Mesothelial cell of epicardium (in vitro differentiated cells): ENCODE measurements at regions not wholly inside any gene's neighbourhood (a gene's known extent, or its start where the extent isn't known, plus 50 kb on each side); places are given as distances from the start of the nearest gene placed in this dataset.

Experiments
- DNase-seq, 2 experiments: peaks; one replicate each; pipeline ENCODE4 v3.0.0; 2021; ENCODE audit warnings: low spot score in 2 of 2; ENCODE audit not compliant: unreplicated experiment in 2 of 2
- H3K27ac Mint-ChIP-seq: 2 replicates; pipeline ENCODE4 v1.8.0; 2021; ENCODE audit warnings: mixed read lengths
- H3K27me3 Mint-ChIP-seq: 2 replicates; pipeline ENCODE4 v1.8.0; 2021; ENCODE audit warnings: low read depth, mixed read lengths
- H3K36me3 Mint-ChIP-seq: 2 replicates; pipeline ENCODE4 v1.8.0; 2021; ENCODE audit warnings: mixed read lengths
- H3K4me1 Mint-ChIP-seq: 2 replicates; pipeline ENCODE4 v1.8.0; 2021; ENCODE audit warnings: mixed read lengths
- H3K4me3 Mint-ChIP-seq: 2 replicates; pipeline ENCODE4 v1.8.0; 2021; ENCODE audit warnings: mild to moderate bottlenecking, moderate library complexity, mixed read lengths
- H3K9me3 Mint-ChIP-seq: 2 replicates; pipeline ENCODE4 v1.8.0; 2021; ENCODE audit warnings: mixed read lengths
- TF ChIP-seq, protein P1 (sequence below): fragments of 200-600 bp; sonication (generic); IDR thresholded peaks from one replicate; pipeline ENCODE4 v1.5.0; 2021; ENCODE audit warnings: antibody characterized with exemption; ENCODE audit not compliant: unreplicated experiment

DNA sequence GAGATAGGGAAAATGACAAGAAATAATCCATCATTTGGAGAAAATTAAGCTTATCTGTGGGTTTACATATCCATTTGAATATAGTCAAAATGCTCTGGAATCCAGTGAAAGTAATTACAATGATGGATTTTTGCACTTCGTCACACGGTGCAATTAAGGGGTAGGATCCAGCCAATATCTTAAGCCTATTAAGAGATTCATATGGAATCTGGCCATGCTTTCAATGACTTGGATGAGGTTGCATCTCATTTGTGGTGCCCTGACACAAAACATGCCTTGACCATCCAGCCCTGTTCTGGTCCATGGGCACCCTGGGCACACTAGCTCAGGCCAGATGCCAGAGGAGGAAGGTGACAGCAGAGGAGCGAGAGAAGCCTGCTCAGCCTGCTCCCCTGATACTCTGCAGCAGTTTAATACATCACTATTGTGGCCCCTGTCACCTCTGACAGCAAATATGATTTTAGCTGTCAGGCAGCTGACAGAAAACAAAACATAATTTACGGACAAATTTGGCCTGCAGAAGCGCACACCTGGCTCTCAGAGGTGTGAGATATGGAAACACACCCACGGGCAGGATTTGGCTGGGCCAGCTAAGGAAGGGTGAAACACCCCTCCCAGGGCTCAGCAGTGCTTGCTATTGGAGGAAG is 94.1 kb upstream of the ST8SIA3 start:
- H3K4me3 Mint-ChIP-seq, result no peak overlapping the region
- TF ChIP-seq, protein P1, sequence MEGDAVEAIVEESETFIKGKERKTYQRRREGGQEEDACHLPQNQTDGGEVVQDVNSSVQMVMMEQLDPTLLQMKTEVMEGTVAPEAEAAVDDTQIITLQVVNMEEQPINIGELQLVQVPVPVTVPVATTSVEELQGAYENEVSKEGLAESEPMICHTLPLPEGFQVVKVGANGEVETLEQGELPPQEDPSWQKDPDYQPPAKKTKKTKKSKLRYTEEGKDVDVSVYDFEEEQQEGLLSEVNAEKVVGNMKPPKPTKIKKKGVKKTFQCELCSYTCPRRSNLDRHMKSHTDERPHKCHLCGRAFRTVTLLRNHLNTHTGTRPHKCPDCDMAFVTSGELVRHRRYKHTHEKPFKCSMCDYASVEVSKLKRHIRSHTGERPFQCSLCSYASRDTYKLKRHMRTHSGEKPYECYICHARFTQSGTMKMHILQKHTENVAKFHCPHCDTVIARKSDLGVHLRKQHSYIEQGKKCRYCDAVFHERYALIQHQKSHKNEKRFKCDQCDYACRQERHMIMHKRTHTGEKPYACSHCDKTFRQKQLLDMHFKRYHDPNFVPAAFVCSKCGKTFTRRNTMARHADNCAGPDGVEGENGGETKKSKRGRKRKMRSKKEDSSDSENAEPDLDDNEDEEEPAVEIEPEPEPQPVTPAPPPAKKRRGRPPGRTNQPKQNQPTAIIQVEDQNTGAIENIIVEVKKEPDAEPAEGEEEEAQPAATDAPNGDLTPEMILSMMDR, result no peak
- no peaks in the 10 kb centered on the region for H3K4me1 Mint-ChIP-seq
- H3K9me3 Mint-ChIP-seq, result peaks cover 5% of the 10 kb centered on the region
- DNase-seq, result no peak
- no peak overlapping the region for H3K27ac Mint-ChIP-seq
- peaks cover 2% of the 10 kb centered on the region for H3K27me3 Mint-ChIP-seq
- H3K36me3 Mint-ChIP-seq, result no peaks in the 10 kb centered on the region

DNA sequence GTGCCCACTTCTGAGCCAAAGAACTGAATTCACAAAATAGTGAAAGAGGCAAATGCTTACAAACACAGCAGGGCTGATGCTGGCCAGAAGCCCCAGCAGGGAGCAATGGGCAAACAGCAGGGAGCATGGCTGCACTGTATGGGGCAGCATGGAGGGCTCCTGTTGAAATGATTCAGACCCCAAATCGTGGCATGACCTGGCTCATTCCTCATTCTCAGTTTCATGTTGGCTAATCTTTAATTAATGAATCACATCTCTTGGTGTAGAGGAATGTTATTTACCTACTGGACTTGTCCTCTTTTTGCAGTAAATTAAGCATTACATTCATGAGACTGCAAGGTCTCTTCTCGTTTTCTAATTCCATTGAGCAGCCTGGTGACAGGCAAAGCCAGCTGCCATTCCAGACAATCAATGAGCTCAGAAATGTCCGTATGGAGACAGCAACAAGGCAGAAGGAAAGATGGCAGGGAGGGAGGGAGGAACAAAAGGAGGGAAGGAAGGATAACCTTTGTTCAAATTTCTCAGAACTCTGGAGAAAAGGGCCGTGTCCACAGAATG is 84.9 kb upstream of the ST8SIA3 start:
- peaks cover 8% of the 10 kb centered on the region for H3K27me3 Mint-ChIP-seq

DNA sequence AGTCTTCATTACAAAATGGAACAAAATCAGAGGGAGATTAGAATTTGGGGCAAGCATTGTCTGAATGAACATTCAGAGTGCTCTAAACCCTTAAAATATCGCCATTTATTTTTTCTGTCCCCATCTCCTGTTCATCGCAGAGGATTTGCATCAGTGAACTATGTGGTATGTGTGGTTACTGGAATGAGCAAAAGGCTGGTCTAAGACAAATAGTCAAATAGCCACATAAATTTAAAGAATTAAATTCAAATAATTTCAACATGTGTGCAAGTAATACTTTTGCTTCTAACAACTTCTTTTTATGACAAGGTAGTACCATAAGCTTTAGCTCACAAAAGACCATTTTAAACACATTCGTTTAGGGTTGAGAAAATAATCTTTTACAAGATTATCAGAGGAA is 82.6 kb upstream of the ST8SIA3 start:
- no peaks in the 10 kb centered on the region for H3K4me1 Mint-ChIP-seq
- no peaks in the 10 kb centered on the region for H3K36me3 Mint-ChIP-seq
- no peak overlapping the region for H3K27ac Mint-ChIP-seq
- no peaks in the 10 kb centered on the region for H3K9me3 Mint-ChIP-seq
- H3K4me3 Mint-ChIP-seq, result no peak overlapping the region
- DNase-seq, result no peak
- peaks cover 16% of the 10 kb centered on the region for H3K27me3 Mint-ChIP-seq
- TF ChIP-seq, protein P1, result no peak

More for the DNA sequence above, 84.9 kb upstream of the ST8SIA3 start:
- no peaks in the 10 kb centered on the region for H3K9me3 Mint-ChIP-seq
- DNase-seq, result no peak
- TF ChIP-seq, protein P1, result no peak
- H3K4me3 Mint-ChIP-seq, result no peak overlapping the region
- no peak overlapping the region for H3K27ac Mint-ChIP-seq
- no peaks in the 10 kb centered on the region for H3K4me1 Mint-ChIP-seq
- H3K36me3 Mint-ChIP-seq, result no peaks in the 10 kb centered on the region

DNA sequence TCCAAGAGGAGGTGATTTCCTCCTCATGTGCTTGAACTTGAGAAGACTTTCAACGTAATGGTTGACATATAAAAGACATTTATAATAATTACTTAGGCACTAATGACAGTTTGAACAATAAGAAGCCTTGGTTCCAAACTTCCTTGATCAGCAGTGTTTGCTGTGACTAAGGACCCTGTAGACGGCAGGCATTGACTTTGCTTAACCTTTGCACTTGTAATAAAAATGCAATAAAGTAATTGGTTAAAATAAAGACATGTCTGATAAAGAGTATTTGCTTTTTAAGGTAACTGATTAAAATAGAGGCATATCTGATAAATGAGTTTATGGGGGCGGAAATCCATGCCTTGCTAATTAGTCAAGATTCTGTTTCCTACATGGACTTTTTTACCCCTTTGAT is 82.2 kb upstream of the ST8SIA3 start:
- H3K27me3 Mint-ChIP-seq, result peaks cover 17% of the 10 kb centered on the region
- DNase-seq, result no peak
- no peak overlapping the region for H3K27ac Mint-ChIP-seq

DNA sequence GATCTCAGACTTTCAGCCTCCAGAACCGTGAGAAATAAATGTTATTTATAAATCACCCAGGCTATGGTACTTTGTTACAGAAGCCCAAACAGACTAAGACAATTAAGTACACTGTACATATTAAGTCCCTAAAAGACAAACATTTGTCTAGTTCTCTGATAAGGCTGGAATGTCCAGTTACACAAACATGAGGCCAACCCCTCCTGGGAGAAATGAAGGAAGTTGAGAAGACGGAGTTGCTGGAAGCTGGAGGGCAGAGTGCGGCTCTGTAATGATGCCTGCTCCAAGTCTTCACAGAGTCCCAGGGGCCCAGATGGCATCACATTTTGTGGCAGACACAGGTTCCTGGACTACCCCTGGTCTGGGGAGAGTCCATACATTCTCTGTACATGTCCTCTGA is 79.2 kb upstream of the ST8SIA3 start:
- Mint-ChIP-seq H3K36me3 (no peaks in the 10 kb centered on the region), H3K4me3 (no peak overlapping the region), H3K27me3 (peaks cover 27% of the 10 kb centered on the region), H3K4me1 (no peaks in the 10 kb centered on the region), H3K27ac (no peak overlapping the region), H3K9me3 (no peaks in the 10 kb centered on the region)
- TF ChIP-seq, protein P1, result no peak
- DNase-seq, result no peak

More for the DNA sequence above, 82.2 kb upstream of the ST8SIA3 start:
- TF ChIP-seq, protein P1, result no peak
- no peaks in the 10 kb centered on the region for H3K36me3 Mint-ChIP-seq
- H3K4me1 Mint-ChIP-seq, result no peaks in the 10 kb centered on the region
- H3K9me3 Mint-ChIP-seq, result no peaks in the 10 kb centered on the region
- no peak overlapping the region for H3K4me3 Mint-ChIP-seq
